GM23248 (cell line): ENCODE measurements at regions not wholly inside any gene's neighbourhood (a gene's known extent, or its start where the extent isn't known, plus 50 kb on each side); places are given as distances from the start of the nearest gene placed in this dataset.

Experiments
- EZH2 ChIP-seq: fragments of 200-600 bp; sonication (generic); IDR thresholded peaks from 2 replicates; pipeline ENCODE4 v1.6.1; 2018; ENCODE audit warnings: antibody characterized with exemption, mild to moderate bottlenecking; ENCODE audit not compliant: insufficient read depth, poor library complexity, severe bottlenecking
- EZH2phosphoT487 ChIP-seq: fragments of 200-600 bp; sonication (generic); IDR thresholded peaks from 2 replicates; pipeline ENCODE4 v1.6.1; 2018; ENCODE audit warnings: antibody characterized with exemption, moderate library complexity, mild to moderate bottlenecking, low read depth; ENCODE audit not compliant: insufficient read depth

- TF ChIP-seq EZH2 (no peak), EZH2phosphoT487 (no peak)
Observed at GRCh38 chrX:129125122-129125914, 398.0 kb downstream of the SMARCA1 start.
